WTC11 (cell line): ENCODE measurements at regions not wholly inside any gene's neighbourhood (a gene's known extent, or its start where the extent isn't known, plus 50 kb on each side); places are given as distances from the start of the nearest gene placed in this dataset.
"Not testable (repeated sequence)": the region's sequence is repeated elsewhere in the genome, so short reads cannot be mapped to it uniquely, and the experiment has no call there.

ENCODE experiments used
- ATAC-seq: fragments of 200-7000 bp; cut with Tn5 transposase; 2 replicates; pipeline ENCODE4 v1.10.0; 2021; ENCODE audit warnings: mild to moderate bottlenecking, moderate library complexity
- CTCF ChIA-PET: fragments of 300-600 bp; sonication (Branson Sonifier 250); formaldehyde crosslinking; loops from one replicate; lab custom pipeline; 2021; ENCODE audit warnings: antibody characterized with exemption; lab: Charles Lee
- POLR2A ChIA-PET: fragments of 350-600 bp; sonication (Branson Sonifier 250); formaldehyde crosslinking; loops from one replicate; lab custom pipeline; 2021; ENCODE audit warnings: antibody characterized with exemption; lab: Charles Lee
- DNase-seq: peaks from one replicate; pipeline ENCODE4 v3.0.0; 2021; ENCODE audit warnings: low spot score
- H3K27ac Mint-ChIP-seq: 2 replicates; pipeline ENCODE4 v1.8.0; 2021; ENCODE audit warnings: mixed read lengths
- H3K27me3 Mint-ChIP-seq: 2 replicates; pipeline ENCODE4 v1.8.0; 2021; ENCODE audit warnings: low read depth, mild to moderate bottlenecking, moderate library complexity, mixed read lengths
- H3K36me3 Mint-ChIP-seq: 2 replicates; pipeline ENCODE4 v1.8.0; 2021; ENCODE audit warnings: mixed read lengths
- H3K4me1 Mint-ChIP-seq: 2 replicates; pipeline ENCODE4 v1.8.0; 2022; ENCODE audit warnings: mixed read lengths
- H3K4me3 Mint-ChIP-seq: 2 replicates; pipeline ENCODE4 v1.8.0; 2021; ENCODE audit warnings: mild to moderate bottlenecking, moderate library complexity, mixed read lengths
- H3K9me3 Mint-ChIP-seq: 2 replicates; pipeline ENCODE4 v1.8.0; 2021; ENCODE audit warnings: mixed read lengths
- ARID4B ChIP-seq: sonication (generic); formaldehyde crosslinking; IDR thresholded peaks from 2 replicates; pipeline ENCODE4 v1.8.0; 2023; ENCODE audit warnings: missing genetic modification reagents, mild to moderate bottlenecking, borderline replicate concordance
- ATF2 ChIP-seq: sonication (generic); formaldehyde crosslinking; IDR thresholded peaks from 2 replicates; pipeline ENCODE4 v1.8.1; 2022; ENCODE audit warnings: low read depth, missing genetic modification reagents, borderline replicate concordance
- CREM ChIP-seq: sonication (generic); formaldehyde crosslinking; IDR thresholded peaks from 2 replicates; pipeline ENCODE4 v1.8.1; 2022; ENCODE audit warnings: mild to moderate bottlenecking, missing genetic modification reagents, moderate library complexity
- CTCF ChIP-seq: fragments of 200-600 bp; IDR thresholded peaks from 2 replicates; pipeline ENCODE4 v1.8.0; 2022; ENCODE audit warnings: antibody characterized with exemption
- ESRRA ChIP-seq: sonication (generic); formaldehyde crosslinking; IDR thresholded peaks from 2 replicates; pipeline ENCODE4 v1.8.1; 2022; ENCODE audit warnings: mild to moderate bottlenecking, missing genetic modification reagents, borderline replicate concordance
- FOXP1 ChIP-seq: sonication (generic); formaldehyde crosslinking; IDR thresholded peaks from 2 replicates; pipeline ENCODE4 v1.8.0; 2022; ENCODE audit warnings: missing genetic modification reagents, mild to moderate bottlenecking, moderate library complexity, borderline replicate concordance
- JAZF1 ChIP-seq: fragments of 250-450 bp; sonication (Bioruptor Pico); IDR thresholded peaks from 2 replicates; pipeline ENCODE4 v1.9.0; 2021; ENCODE audit warnings: moderate library complexity, mild to moderate bottlenecking, inconsistent platforms
- NR3C1 ChIP-seq: sonication (generic); formaldehyde crosslinking; conservative IDR thresholded peaks from 2 replicates; pipeline ENCODE4 v1.8.1; 2023; ENCODE audit warnings: low read depth, mild to moderate bottlenecking, missing genetic modification reagents
- SMAD3 ChIP-seq: sonication (generic); formaldehyde crosslinking; IDR thresholded peaks from 2 replicates; pipeline ENCODE4 v1.8.0; 2022; ENCODE audit warnings: missing genetic modification reagents, mild to moderate bottlenecking, borderline replicate concordance
- TP53 ChIP-seq: sonication (generic); formaldehyde crosslinking; IDR thresholded peaks from 2 replicates; pipeline ENCODE4 v1.8.1; 2023; ENCODE audit warnings: mild to moderate bottlenecking, missing genetic modification reagents
- ZNF263 ChIP-seq: sonication (generic); formaldehyde crosslinking; IDR thresholded peaks from 2 replicates; pipeline ENCODE4 v1.8.1; 2022; ENCODE audit warnings: low read depth, mild to moderate bottlenecking, moderate library complexity, missing genetic modification reagents
- ZNF416 ChIP-seq: fragments of 250-450 bp; sonication (Bioruptor Pico); IDR thresholded peaks from 2 replicates; pipeline ENCODE4 v1.9.0; 2021; ENCODE audit warnings: mild to moderate bottlenecking, inconsistent platforms
- TF ChIP-seq, protein P1 (sequence below): sonication (generic); formaldehyde crosslinking; conservative IDR thresholded peaks from 2 replicates; pipeline ENCODE4 v1.8.1; 2022; ENCODE audit warnings: mild to moderate bottlenecking, missing genetic modification reagents
- TF ChIP-seq, protein P2 (sequence below): sonication (generic); formaldehyde crosslinking; IDR thresholded peaks from 2 replicates; pipeline ENCODE4 v1.8.1; 2023; ENCODE audit warnings: mild to moderate bottlenecking, missing genetic modification reagents
- TF ChIP-seq, protein P3 (sequence below): sonication (generic); formaldehyde crosslinking; IDR thresholded peaks from 2 replicates; pipeline ENCODE4 v1.8.1; 2022; ENCODE audit warnings: low read depth, mild to moderate bottlenecking, moderate library complexity, missing genetic modification reagents, borderline replicate concordance

DNA sequence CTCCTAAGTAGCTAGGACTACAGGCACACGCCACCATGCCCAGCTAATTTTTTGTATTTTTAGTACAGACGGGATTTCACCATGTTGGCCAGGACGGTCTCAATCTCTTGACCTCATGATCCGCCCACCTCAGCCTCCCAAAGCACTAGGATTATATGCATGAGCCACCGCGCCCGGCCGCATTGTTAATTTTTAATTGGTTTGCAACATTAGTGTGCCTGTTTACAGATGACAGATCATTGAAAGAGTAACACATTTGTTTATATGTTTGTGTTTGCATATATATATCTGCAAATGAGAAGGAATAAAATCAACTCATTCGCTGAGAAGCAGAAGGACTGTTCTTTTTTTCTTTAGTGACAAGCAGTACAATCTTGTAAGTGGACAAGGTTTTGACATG, 152.2 kb upstream of the FNDC3A start:
- H3K27ac Mint-ChIP-seq, H3K4me3 Mint-ChIP-seq, CTCF ChIA-PET, ATAC-seq, H3K4me1 Mint-ChIP-seq, POLR2A ChIA-PET, H3K27me3 Mint-ChIP-seq, DNase-seq: not testable (repeated sequence)
- H3K9me3 Mint-ChIP-seq, result peaks cover 19% of the 10 kb centered on the region
- H3K36me3 Mint-ChIP-seq, result peaks cover 19% of the 10 kb centered on the region

DNA sequence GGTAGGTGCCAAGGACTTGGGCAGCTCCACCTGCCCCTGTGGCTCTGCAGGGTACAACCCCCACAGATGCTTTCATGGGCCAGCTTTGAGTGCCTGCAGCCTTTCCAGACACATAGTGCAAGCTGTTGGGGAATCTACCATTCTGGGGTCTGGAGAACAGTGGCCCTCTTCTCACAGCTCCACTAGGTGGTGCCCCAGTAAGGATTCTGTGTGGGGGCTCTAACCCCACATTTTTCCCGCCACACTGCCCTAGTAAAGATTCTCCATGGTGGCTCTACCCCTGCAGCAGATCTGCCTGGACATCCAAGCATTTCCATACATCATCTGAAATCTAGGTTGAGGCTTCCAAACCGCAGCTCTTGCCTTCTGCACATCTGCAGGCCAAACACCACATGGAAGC, 149.7 kb upstream of the FNDC3A start:
- POLR2A ChIA-PET, result no interaction called here

DNA sequence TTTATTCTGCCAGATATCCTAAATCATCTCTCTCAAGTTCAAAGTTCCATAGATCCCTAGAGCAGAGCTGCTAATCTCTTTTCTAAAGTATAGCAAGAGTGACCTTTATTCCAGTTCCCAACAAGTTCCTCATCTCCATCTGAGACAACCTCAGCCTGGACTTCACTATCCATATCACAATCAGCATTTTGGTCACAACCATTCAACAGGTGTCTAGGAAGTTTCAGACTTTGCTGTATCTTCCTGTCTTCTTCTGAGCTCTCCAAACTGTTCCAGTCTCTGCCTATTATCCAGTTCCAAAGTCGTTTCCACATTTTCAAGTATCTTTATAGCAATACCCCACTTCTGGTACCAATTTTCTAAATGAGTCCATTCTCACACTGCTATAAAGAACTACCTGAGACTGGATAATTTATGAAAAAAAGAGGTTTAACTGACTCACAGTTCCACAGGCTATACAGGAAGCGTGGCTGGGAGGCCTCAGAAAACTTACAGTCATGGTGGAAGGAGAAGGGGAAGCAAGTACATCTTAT, 148.7 kb upstream of the FNDC3A start:
- H3K4me3 Mint-ChIP-seq, ATAC-seq, H3K27ac Mint-ChIP-seq, H3K27me3 Mint-ChIP-seq, POLR2A ChIA-PET, DNase-seq: not testable (repeated sequence)
- H3K9me3 Mint-ChIP-seq, result peaks cover 26% of the 10 kb centered on the region
- peaks cover 19% of the 10 kb centered on the region for H3K36me3 Mint-ChIP-seq
- CTCF ChIA-PET, result interaction anchor here (1.3 kb wide), 1 partner anchor 194 kb away, joined by 5 read pairs; no protein-coding TSS in a partner anchor
- H3K4me1 Mint-ChIP-seq, result peaks cover 22% of the 10 kb centered on the region

More for the DNA sequence above, 149.7 kb upstream of the FNDC3A start:
- Mint-ChIP-seq H3K4me1 (peaks cover 22% of the 10 kb centered on the region), H3K9me3 (peaks cover 19% of the 10 kb centered on the region), H3K27ac (no peak overlapping the region), H3K4me3 (no peak overlapping the region), H3K36me3 (peaks cover 19% of the 10 kb centered on the region), H3K27me3 (peaks cover 4% of the 10 kb centered on the region; the same call in 1 of the 2 replicates)
- CTCF ChIA-PET, result interaction anchor here (0.6 to 1.3 kb wide), 5 partner anchors 9 to 195 kb away, joined by 3 to 5 read pairs (median 3); no protein-coding TSS in a partner anchor
- peak; percentile 13 for DNase-seq
- ATAC-seq, result 0 out of 2 replicates have a peak, but pooled peaks have one; percentile 35
- TF ChIP-seq ZNF263 (no peak), JAZF1 (CRISPR knock-in tag) (no peak), CTCF (peak; percentile 39; the same call in 1 of the 2 replicates)

- peaks cover 33% of the 10 kb centered on the region for H3K9me3 Mint-ChIP-seq
- H3K36me3 Mint-ChIP-seq, result peaks cover 24% of the 10 kb centered on the region
- no peak overlapping the region for H3K27ac Mint-ChIP-seq
- peaks cover 22% of the 10 kb centered on the region for H3K4me1 Mint-ChIP-seq
- H3K27me3 Mint-ChIP-seq, result peaks cover 4% of the 10 kb centered on the region; the same call in 1 of the 2 replicates
- DNase-seq (no peak), ATAC-seq (no peak)
- no peak overlapping the region for H3K4me3 Mint-ChIP-seq
- ChIA-PET CTCF (interaction anchor here (0.6 kb wide), 1 partner anchor 59 kb away, joined by 4 read pairs; no protein-coding TSS in a partner anchor), POLR2A (no interaction called here)
- TF ChIP-seq SMAD3 (CRISPR knock-in tag) (no peak), ARID4B (CRISPR knock-in tag) (no peak), ESRRA (no peak), FOXP1 (CRISPR knock-in tag) (no peak), ATF2 (no peak), ZNF416 (CRISPR knock-in tag) (no peak), TP53 (CRISPR knock-in tag) (no peak), NR3C1 (CRISPR knock-in tag) (no peak), CREM (CRISPR knock-in tag) (no peak)
- TF ChIP-seq, protein P1, sequence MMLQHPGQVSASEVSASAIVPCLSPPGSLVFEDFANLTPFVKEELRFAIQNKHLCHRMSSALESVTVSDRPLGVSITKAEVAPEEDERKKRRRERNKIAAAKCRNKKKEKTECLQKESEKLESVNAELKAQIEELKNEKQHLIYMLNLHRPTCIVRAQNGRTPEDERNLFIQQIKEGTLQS, result no peak
- TF ChIP-seq, protein P2, sequence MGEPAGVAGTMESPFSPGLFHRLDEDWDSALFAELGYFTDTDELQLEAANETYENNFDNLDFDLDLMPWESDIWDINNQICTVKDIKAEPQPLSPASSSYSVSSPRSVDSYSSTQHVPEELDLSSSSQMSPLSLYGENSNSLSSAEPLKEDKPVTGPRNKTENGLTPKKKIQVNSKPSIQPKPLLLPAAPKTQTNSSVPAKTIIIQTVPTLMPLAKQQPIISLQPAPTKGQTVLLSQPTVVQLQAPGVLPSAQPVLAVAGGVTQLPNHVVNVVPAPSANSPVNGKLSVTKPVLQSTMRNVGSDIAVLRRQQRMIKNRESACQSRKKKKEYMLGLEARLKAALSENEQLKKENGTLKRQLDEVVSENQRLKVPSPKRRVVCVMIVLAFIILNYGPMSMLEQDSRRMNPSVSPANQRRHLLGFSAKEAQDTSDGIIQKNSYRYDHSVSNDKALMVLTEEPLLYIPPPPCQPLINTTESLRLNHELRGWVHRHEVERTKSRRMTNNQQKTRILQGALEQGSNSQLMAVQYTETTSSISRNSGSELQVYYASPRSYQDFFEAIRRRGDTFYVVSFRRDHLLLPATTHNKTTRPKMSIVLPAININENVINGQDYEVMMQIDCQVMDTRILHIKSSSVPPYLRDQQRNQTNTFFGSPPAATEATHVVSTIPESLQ (CRISPR knock-in tag), result no peak
- TF ChIP-seq, protein P3, sequence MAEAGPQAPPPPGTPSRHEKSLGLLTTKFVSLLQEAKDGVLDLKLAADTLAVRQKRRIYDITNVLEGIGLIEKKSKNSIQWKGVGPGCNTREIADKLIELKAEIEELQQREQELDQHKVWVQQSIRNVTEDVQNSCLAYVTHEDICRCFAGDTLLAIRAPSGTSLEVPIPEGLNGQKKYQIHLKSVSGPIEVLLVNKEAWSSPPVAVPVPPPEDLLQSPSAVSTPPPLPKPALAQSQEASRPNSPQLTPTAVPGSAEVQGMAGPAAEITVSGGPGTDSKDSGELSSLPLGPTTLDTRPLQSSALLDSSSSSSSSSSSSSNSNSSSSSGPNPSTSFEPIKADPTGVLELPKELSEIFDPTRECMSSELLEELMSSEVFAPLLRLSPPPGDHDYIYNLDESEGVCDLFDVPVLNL (CRISPR knock-in tag), result no peak
These were observed 148.0 kb upstream of the FNDC3A start for GRCh38 chr13:48827709-48828108.
